ENCODE measurements at regions not wholly inside any gene's neighbourhood (a gene's known extent, or its start where the extent isn't known, plus 50 kb on each side); places are given as distances from the start of the nearest gene placed in this dataset.

GRCh38 chr4:19123681-19124080, 1102.1 kb upstream of the LCORL start:
- TF ChIP-seq CTCF (IDR thresholded peaks at IDR 0.05) (no peak), POLR2A (IDR thresholded peaks at IDR 0.05) (no peak)

All from sigmoid colon (tissue), 3 donors.